ENCODE measurements at regions not wholly inside any gene's neighbourhood (a gene's known extent, or its start where the extent isn't known, plus 50 kb on each side); places are given as distances from the start of the nearest gene placed in this dataset.

- intact Hi-C loops (cut with DNase I): no loop called here
- no peaks in the 10 kb centered on the region for H3K36me3 ChIP-seq (replicated peaks in 1 of 2)
- 64 to 72% (median 67%) methylated on average over 3 of the region's 3 CpGs for WGBS, 4 donors
- no peak overlapping the region for H3K4me3 ChIP-seq
- no peak for DNase-seq
- TF ChIP-seq POLR2A (IDR thresholded peaks at IDR 0.05) (no peak), CTCF (IDR thresholded peaks at IDR 0.05) (no peak)
- no peaks in the 10 kb centered on the region for H3K27me3 ChIP-seq
- no peak overlapping the region for H3K27ac ChIP-seq
- no peaks in the 10 kb centered on the region for H3K9me3 ChIP-seq (replicated peaks in 1 of 3)
- H3K4me1 ChIP-seq (replicated peaks in 1 of 2): no peaks in the 10 kb centered on the region
Measured at GRCh38 chr3:94311651-94312050, 248.8 kb downstream of the NSUN3 start.

GRCh38 chr3:94314218-94314883, 251.5 kb downstream of the NSUN3 start:
- Histone ChIP-seq H3K36me3 (replicated peaks in 1 of 2) (no peaks in the 10 kb centered on the region), H3K4me3 (no peak overlapping the region), H3K27ac (no peak overlapping the region), H3K9me3 (replicated peaks in 1 of 3) (no peaks in the 10 kb centered on the region), H3K27me3 (no peaks in the 10 kb centered on the region), H3K4me1 (replicated peaks in 1 of 2) (no peaks in the 10 kb centered on the region)
- no peak for DNase-seq
- intact Hi-C loops (cut with DNase I): no loop called here
- WGBS, 4 donors: 73 to 85% (median 78%) methylated on average over 2 of the region's 2 CpGs
- no peak for TF ChIP-seq POLR2A (IDR thresholded peaks at IDR 0.05)
- TF ChIP-seq CTCF (IDR thresholded peaks at IDR 0.05): no peak

DNA sequence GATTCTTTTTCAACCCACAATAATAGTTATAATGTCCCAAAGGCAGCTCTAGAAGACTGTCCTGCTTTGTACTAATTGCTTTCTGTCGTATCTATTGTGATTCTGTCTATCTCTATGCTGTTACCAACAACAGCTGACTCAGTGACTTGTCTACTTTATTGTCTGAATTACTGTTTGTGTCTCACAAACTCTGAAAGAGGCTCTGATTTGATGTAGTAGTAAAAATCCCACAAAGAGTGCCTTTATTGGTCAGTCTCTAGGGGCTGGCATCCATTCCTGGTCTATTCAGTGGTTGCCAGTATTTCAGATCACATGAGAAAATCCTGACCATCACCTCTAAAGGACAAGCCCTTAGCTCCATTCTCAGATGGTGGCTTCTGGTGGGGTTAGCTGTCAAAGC, 254.2 kb downstream of the NSUN3 start:
- Histone ChIP-seq H3K36me3 (replicated peaks in 1 of 2) (no peaks in the 10 kb centered on the region), H3K4me3 (no peak overlapping the region), H3K27me3 (no peaks in the 10 kb centered on the region), H3K4me1 (replicated peaks in 1 of 2) (no peaks in the 10 kb centered on the region), H3K27ac (no peak overlapping the region), H3K9me3 (replicated peaks in 1 of 3) (no peaks in the 10 kb centered on the region)
- no peak for DNase-seq
- TF ChIP-seq POLR2A (IDR thresholded peaks at IDR 0.05) (no peak), CTCF (IDR thresholded peaks at IDR 0.05) (no peak)
- 47 to 67% (median 55%) methylated on average over 1 of the region's 1 CpG for WGBS, 4 donors
- intact Hi-C loops (cut with DNase I): no loop called here

GRCh38 chr3:94323596-94323995, 260.7 kb downstream of the NSUN3 start:
- no peak overlapping the region for H3K27ac ChIP-seq
- WGBS, 4 donors: 52 to 78% (median 62%) methylated on average over 2 of the region's 2 CpGs
- H3K9me3 ChIP-seq (replicated peaks in 1 of 3): no peaks in the 10 kb centered on the region
- no peaks in the 10 kb centered on the region for H3K27me3 ChIP-seq
- no peaks in the 10 kb centered on the region for H3K4me1 ChIP-seq (replicated peaks in 1 of 2)
- TF ChIP-seq CTCF (IDR thresholded peaks at IDR 0.05): no peak
- no peak for TF ChIP-seq POLR2A (IDR thresholded peaks at IDR 0.05)
- H3K4me3 ChIP-seq: no peak overlapping the region
- no peaks in the 10 kb centered on the region for H3K36me3 ChIP-seq (replicated peaks in 1 of 2)
- intact Hi-C loops (cut with DNase I): no loop called here
- DNase-seq: no peak
